ENCODE measurements at regions not wholly inside any gene's neighbourhood (a gene's known extent, or its start where the extent isn't known, plus 50 kb on each side); places are given as distances from the start of the nearest gene placed in this dataset.

- TF ChIP-seq POLR2A (IDR thresholded peaks at IDR 0.05): no peak
- TF ChIP-seq POLR2AphosphoS5 (IDR thresholded peaks at IDR 0.05): no peak
- TF ChIP-seq, protein P1, sequence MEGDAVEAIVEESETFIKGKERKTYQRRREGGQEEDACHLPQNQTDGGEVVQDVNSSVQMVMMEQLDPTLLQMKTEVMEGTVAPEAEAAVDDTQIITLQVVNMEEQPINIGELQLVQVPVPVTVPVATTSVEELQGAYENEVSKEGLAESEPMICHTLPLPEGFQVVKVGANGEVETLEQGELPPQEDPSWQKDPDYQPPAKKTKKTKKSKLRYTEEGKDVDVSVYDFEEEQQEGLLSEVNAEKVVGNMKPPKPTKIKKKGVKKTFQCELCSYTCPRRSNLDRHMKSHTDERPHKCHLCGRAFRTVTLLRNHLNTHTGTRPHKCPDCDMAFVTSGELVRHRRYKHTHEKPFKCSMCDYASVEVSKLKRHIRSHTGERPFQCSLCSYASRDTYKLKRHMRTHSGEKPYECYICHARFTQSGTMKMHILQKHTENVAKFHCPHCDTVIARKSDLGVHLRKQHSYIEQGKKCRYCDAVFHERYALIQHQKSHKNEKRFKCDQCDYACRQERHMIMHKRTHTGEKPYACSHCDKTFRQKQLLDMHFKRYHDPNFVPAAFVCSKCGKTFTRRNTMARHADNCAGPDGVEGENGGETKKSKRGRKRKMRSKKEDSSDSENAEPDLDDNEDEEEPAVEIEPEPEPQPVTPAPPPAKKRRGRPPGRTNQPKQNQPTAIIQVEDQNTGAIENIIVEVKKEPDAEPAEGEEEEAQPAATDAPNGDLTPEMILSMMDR (IDR thresholded peaks at IDR 0.05): no peak
- H3K4me1 ChIP-seq (replicated peaks): no peaks in the 10 kb centered on the region
- no peaks in the 10 kb centered on the region for H3K27me3 ChIP-seq (replicated peaks; ENCODE audit: insufficient read depth)
- no peak for DNase-seq (ENCODE audit: low spot score)
- H3K27ac ChIP-seq: no peak overlapping the region
- H3K4me3 ChIP-seq: no peak overlapping the region
- WGBS: 45% methylated on average over 8 of the region's 8 CpGs
- H3K36me3 ChIP-seq: no peaks in the 10 kb centered on the region
- H3K9me3 ChIP-seq: no peaks in the 10 kb centered on the region
- intact Hi-C loops (cut with DNase I): no loop called here
These were observed 194.5 kb upstream of the CDH13 start for GRCh38 chr16:82432261-82432660.

DNA sequence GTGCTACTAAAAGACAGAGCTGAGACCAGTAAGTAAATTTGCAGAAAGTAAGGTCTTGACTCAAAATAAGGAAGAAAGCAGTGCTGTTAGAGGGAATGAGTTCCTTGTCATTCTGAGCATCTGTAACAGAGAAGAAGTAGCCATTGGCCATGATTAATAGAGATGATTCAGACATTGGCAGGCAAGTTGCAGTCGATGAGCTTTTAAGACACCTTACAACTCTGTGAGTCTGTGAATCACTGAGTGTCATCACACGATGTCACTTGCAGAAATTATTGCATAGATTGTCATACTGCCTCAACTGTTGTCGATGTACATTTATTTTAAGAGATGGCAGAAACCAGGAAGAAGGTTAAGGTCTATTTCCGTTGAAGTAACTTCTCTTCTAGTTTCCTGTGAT lies 201.1 kb upstream of the CDH13 start:
- H3K27ac ChIP-seq: no peak overlapping the region
- H3K27me3 ChIP-seq (replicated peaks; ENCODE audit: insufficient read depth): no peaks in the 10 kb centered on the region
- no peak for DNase-seq (ENCODE audit: low spot score)
- 79% methylated on average over 4 of the region's 4 CpGs for WGBS
- TF ChIP-seq, protein P1 (IDR thresholded peaks at IDR 0.05): no peak
- no peak for TF ChIP-seq POLR2AphosphoS5 (IDR thresholded peaks at IDR 0.05)
- TF ChIP-seq POLR2A (IDR thresholded peaks at IDR 0.05): no peak
- no peaks in the 10 kb centered on the region for H3K4me1 ChIP-seq (replicated peaks)
- no peak overlapping the region for H3K4me3 ChIP-seq
- intact Hi-C loops (cut with DNase I): no loop called here
- H3K36me3 ChIP-seq: no peaks in the 10 kb centered on the region
- no peaks in the 10 kb centered on the region for H3K9me3 ChIP-seq

DNA sequence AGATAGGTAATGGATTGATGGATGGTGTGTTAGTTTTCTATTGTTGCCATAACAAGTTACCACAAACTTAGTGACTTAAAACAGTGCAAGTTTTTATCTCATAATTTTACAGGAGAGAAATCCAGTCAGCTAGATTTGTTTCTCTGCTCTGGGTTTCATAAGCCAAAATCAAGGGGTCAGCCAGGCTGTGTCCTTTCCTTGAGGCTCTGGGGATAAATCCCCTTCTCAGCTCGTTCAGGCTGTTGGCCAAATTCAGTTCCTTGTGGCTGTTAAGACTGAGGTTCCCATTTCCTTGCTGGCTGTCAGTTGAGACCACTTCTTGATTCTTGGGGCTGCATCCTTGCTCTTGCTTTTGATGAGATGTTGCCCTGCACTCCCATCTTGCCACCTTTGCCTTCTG lies 204.9 kb upstream of the CDH13 start:
- H3K4me3 ChIP-seq: no peak overlapping the region
- H3K4me1 ChIP-seq (replicated peaks): no peaks in the 10 kb centered on the region
- no peak for DNase-seq (ENCODE audit: low spot score)
- no peaks in the 10 kb centered on the region for H3K36me3 ChIP-seq
- intact Hi-C loops (cut with DNase I): no loop called here
- no peak overlapping the region for H3K27ac ChIP-seq
- H3K9me3 ChIP-seq: no peaks in the 10 kb centered on the region
- WGBS: 56% methylated on average over 1 of the region's 1 CpG
- H3K27me3 ChIP-seq (replicated peaks; ENCODE audit: insufficient read depth): no peaks in the 10 kb centered on the region
- TF ChIP-seq, protein P1 (IDR thresholded peaks at IDR 0.05): no peak
- TF ChIP-seq POLR2A (IDR thresholded peaks at IDR 0.05) (no peak), POLR2AphosphoS5 (IDR thresholded peaks at IDR 0.05) (no peak)

DNA sequence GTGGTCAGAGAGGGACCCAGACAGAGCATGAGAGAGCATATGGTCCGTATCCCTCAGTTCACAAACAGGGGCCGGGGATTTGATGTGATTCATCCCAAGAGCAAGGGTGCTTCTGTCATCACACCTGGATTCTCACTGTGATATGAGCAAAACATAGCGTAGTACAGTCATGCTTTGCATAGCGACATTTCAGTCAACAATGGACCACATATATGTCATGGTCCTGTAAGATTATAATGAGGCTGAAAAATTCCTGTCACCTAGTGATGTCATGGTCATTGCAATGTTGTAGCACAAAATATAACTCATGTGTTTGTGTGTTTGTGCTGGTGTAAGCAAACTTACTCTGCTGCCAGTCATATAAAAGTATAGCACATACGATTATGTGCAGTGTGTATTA lies 207.4 kb upstream of the CDH13 start:
- Histone ChIP-seq H3K36me3 (no peaks in the 10 kb centered on the region), H3K4me3 (no peak overlapping the region), H3K27ac (no peak overlapping the region), H3K27me3 (replicated peaks; ENCODE audit: insufficient read depth) (no peaks in the 10 kb centered on the region), H3K4me1 (replicated peaks) (no peaks in the 10 kb centered on the region), H3K9me3 (no peaks in the 10 kb centered on the region)
- 95% methylated on average over 5 of the region's 5 CpGs for WGBS
- no peak for DNase-seq (ENCODE audit: low spot score)
- intact Hi-C loops (cut with DNase I): no loop called here
- TF ChIP-seq, protein P1 (IDR thresholded peaks at IDR 0.05): no peak
- TF ChIP-seq POLR2AphosphoS5 (IDR thresholded peaks at IDR 0.05) (no peak), POLR2A (IDR thresholded peaks at IDR 0.05) (no peak)

GRCh38 chr16:82414476-82414875 lies 212.3 kb upstream of the CDH13 start:
- TF ChIP-seq POLR2A (IDR thresholded peaks at IDR 0.05) (no peak), POLR2AphosphoS5 (IDR thresholded peaks at IDR 0.05) (no peak)
- TF ChIP-seq, protein P1 (IDR thresholded peaks at IDR 0.05): no peak
- Histone ChIP-seq H3K9me3 (no peaks in the 10 kb centered on the region), H3K4me3 (no peak overlapping the region), H3K36me3 (no peaks in the 10 kb centered on the region), H3K27me3 (replicated peaks; ENCODE audit: insufficient read depth) (no peaks in the 10 kb centered on the region), H3K4me1 (replicated peaks) (no peaks in the 10 kb centered on the region), H3K27ac (no peak overlapping the region)
- no peak for DNase-seq (ENCODE audit: low spot score)
- intact Hi-C loops (cut with DNase I): no loop called here
- WGBS: 76% methylated on average over 3 of the region's 3 CpGs

All from prostate gland (tissue), 2 donors.